ENCODE measurements at regions not wholly inside any gene's neighbourhood (a gene's known extent, or its start where the extent isn't known, plus 50 kb on each side); places are given as distances from the start of the nearest gene placed in this dataset.

GRCh38 chr1:29585201-29585600 lies 348.9 kb downstream of the PTPRU start:
- Histone ChIP-seq H3K9me3 (ENCODE audit: control insufficient read depth, low read length) (no peaks in the 10 kb centered on the region), H3K9ac (ENCODE audit: extremely low read depth, low read length, poor library complexity, severe bottlenecking) (no peak overlapping the region), H3K36me3 (ENCODE audit: control insufficient read depth, insufficient read depth, low read length) (no peaks in the 10 kb centered on the region), H3K27me3 (ENCODE audit: control insufficient read depth, insufficient read depth, low read length, poor library complexity, severe bottlenecking) (peaks cover 11% of the 10 kb centered on the region), H3K4me1 (ENCODE audit: control insufficient read depth, insufficient read depth, low read length) (no peaks in the 10 kb centered on the region), H3K4me3 (ENCODE audit: low read length) (no peak overlapping the region), H3K27ac (ENCODE audit: low read depth, low read length) (no peak overlapping the region)
- peak; percentile 22 for DNase-seq
- Mint-ChIP-seq H3K9me3 (no peaks in the 10 kb centered on the region), H3K27me3 (ENCODE audit: insufficient read depth) (peaks cover 9% of the 10 kb centered on the region), H3K4me3 (no peak overlapping the region), H3K36me3 (ENCODE audit: low read depth) (no peaks in the 10 kb centered on the region), H3K27ac (no peak overlapping the region), H3K4me1 (no peaks in the 10 kb centered on the region)
- TF ChIP-seq, protein P1, sequence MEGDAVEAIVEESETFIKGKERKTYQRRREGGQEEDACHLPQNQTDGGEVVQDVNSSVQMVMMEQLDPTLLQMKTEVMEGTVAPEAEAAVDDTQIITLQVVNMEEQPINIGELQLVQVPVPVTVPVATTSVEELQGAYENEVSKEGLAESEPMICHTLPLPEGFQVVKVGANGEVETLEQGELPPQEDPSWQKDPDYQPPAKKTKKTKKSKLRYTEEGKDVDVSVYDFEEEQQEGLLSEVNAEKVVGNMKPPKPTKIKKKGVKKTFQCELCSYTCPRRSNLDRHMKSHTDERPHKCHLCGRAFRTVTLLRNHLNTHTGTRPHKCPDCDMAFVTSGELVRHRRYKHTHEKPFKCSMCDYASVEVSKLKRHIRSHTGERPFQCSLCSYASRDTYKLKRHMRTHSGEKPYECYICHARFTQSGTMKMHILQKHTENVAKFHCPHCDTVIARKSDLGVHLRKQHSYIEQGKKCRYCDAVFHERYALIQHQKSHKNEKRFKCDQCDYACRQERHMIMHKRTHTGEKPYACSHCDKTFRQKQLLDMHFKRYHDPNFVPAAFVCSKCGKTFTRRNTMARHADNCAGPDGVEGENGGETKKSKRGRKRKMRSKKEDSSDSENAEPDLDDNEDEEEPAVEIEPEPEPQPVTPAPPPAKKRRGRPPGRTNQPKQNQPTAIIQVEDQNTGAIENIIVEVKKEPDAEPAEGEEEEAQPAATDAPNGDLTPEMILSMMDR (conservative IDR thresholded peaks at IDR 0.05), result no peak
- 84 to 100% methylated on average over 1 to 7 of the region's 7 CpGs for WGBS, 2 experiments (ENCODE audit: insufficient coverage in 1 of 2, insufficient read length in 1 of 2)

- Histone ChIP-seq H3K9me3 (ENCODE audit: control insufficient read depth, low read length) (no peaks in the 10 kb centered on the region), H3K36me3 (ENCODE audit: control insufficient read depth, insufficient read depth, low read length) (no peaks in the 10 kb centered on the region), H3K9ac (ENCODE audit: extremely low read depth, low read length, poor library complexity, severe bottlenecking) (no peak overlapping the region), H3K27me3 (ENCODE audit: control insufficient read depth, insufficient read depth, low read length, poor library complexity, severe bottlenecking) (peaks cover 16% of the 10 kb centered on the region), H3K4me1 (ENCODE audit: control insufficient read depth, insufficient read depth, low read length) (no peaks in the 10 kb centered on the region), H3K4me3 (ENCODE audit: low read length) (no peak overlapping the region), H3K27ac (ENCODE audit: low read depth, low read length) (no peak overlapping the region)
- Mint-ChIP-seq H3K27ac (no peak overlapping the region), H3K4me1 (no peaks in the 10 kb centered on the region), H3K9me3 (no peaks in the 10 kb centered on the region), H3K36me3 (ENCODE audit: low read depth) (no peaks in the 10 kb centered on the region), H3K27me3 (ENCODE audit: insufficient read depth) (peaks cover 12% of the 10 kb centered on the region), H3K4me3 (no peak overlapping the region)
- TF ChIP-seq, protein P1 (conservative IDR thresholded peaks at IDR 0.05), result no peak
- 87 to 89% methylated on average over 7 to 10 of the region's 10 CpGs for WGBS, 2 experiments (ENCODE audit: insufficient coverage in 1 of 2, insufficient read length in 1 of 2)
- peak; percentile 35 for DNase-seq
These were observed 348.5 kb downstream of the PTPRU start for GRCh38 chr1:29584776-29585175.

DNA sequence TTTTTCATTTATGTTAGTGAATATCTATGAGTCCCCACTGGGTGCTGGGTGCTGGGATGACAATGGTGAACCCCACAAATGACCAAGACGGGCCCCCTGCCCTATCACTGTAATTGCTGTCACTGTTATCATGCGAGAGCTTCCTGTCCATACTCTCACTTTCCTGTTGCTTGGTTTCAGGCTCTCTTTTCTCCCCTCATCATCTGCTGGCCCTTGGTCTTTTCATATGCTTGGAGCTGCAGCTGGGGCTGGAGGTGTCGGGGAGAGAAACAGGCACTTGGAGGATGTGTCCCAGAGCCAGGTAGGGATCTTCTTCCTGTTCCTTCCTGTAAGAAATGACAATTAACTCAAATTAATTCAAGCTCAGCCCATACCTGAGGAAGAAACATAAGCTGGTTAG lies 348.0 kb downstream of the PTPRU start:
- no peak overlapping the region for H3K27ac ChIP-seq (ENCODE audit: low read depth, low read length)
- H3K4me1 Mint-ChIP-seq, result peaks cover under 1% of the 10 kb centered on the region
- H3K4me3 ChIP-seq (ENCODE audit: low read length), result no peak overlapping the region
- H3K36me3 Mint-ChIP-seq (ENCODE audit: low read depth), result no peaks in the 10 kb centered on the region
- no peaks in the 10 kb centered on the region for H3K9me3 ChIP-seq (ENCODE audit: control insufficient read depth, low read length)
- no peaks in the 10 kb centered on the region for H3K9me3 Mint-ChIP-seq
- peaks cover 12% of the 10 kb centered on the region for H3K27me3 Mint-ChIP-seq (ENCODE audit: insufficient read depth)
- no peak overlapping the region for H3K27ac Mint-ChIP-seq
- peaks cover 20% of the 10 kb centered on the region for H3K27me3 ChIP-seq (ENCODE audit: control insufficient read depth, insufficient read depth, low read length, poor library complexity, severe bottlenecking)
- H3K9ac ChIP-seq (ENCODE audit: extremely low read depth, low read length, poor library complexity, severe bottlenecking), result no peak overlapping the region
- TF ChIP-seq, protein P1 (conservative IDR thresholded peaks at IDR 0.05), result no peak
- WGBS, 2 experiments (ENCODE audit: insufficient coverage in 1 of 2, insufficient read length in 1 of 2), result 65 to 84% methylated on average over 2 to 3 of the region's 3 CpGs
- no peaks in the 10 kb centered on the region for H3K4me1 ChIP-seq (ENCODE audit: control insufficient read depth, insufficient read depth, low read length)
- peak; percentile 18 for DNase-seq
- H3K4me3 Mint-ChIP-seq, result no peak overlapping the region
- H3K36me3 ChIP-seq (ENCODE audit: control insufficient read depth, insufficient read depth, low read length), result no peaks in the 10 kb centered on the region

All from endodermal cell (in vitro differentiated cells).